ENCODE measurements at regions not wholly inside any gene's neighbourhood (a gene's known extent, or its start where the extent isn't known, plus 50 kb on each side); places are given as distances from the start of the nearest gene placed in this dataset.

DNA sequence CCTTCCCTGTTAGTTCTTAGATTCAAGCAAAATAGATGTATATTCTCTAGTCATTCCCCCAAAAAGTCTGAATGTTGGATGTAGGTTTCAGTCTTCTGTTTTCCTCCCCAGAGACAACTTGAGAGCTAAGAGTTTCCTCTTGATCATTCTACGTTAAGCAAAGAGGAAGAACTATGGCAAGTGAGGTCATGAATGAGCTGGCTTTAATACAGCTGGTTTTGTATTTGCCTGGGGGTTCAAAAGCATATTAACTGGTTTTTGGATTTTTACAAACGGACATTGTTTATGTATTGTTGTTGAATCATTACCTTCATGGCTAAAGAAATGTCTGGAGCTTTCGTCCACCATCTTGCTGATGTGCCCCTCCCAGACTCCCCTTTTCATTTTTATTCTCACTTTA, 916.7 kb upstream of the POU3F4 start:
- H3K79me2 ChIP-seq (ENCODE audit: insufficient read depth, low read length), result no peaks in the 10 kb centered on the region
- no peak for TF ChIP-seq EZH2 (IDR thresholded peaks at IDR 0.05; ENCODE audit: borderline replicate concordance, low read length)
- TF ChIP-seq, protein P1, sequence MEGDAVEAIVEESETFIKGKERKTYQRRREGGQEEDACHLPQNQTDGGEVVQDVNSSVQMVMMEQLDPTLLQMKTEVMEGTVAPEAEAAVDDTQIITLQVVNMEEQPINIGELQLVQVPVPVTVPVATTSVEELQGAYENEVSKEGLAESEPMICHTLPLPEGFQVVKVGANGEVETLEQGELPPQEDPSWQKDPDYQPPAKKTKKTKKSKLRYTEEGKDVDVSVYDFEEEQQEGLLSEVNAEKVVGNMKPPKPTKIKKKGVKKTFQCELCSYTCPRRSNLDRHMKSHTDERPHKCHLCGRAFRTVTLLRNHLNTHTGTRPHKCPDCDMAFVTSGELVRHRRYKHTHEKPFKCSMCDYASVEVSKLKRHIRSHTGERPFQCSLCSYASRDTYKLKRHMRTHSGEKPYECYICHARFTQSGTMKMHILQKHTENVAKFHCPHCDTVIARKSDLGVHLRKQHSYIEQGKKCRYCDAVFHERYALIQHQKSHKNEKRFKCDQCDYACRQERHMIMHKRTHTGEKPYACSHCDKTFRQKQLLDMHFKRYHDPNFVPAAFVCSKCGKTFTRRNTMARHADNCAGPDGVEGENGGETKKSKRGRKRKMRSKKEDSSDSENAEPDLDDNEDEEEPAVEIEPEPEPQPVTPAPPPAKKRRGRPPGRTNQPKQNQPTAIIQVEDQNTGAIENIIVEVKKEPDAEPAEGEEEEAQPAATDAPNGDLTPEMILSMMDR (IDR thresholded peaks at IDR 0.05; ENCODE audit: low read length), result no peak

DNA sequence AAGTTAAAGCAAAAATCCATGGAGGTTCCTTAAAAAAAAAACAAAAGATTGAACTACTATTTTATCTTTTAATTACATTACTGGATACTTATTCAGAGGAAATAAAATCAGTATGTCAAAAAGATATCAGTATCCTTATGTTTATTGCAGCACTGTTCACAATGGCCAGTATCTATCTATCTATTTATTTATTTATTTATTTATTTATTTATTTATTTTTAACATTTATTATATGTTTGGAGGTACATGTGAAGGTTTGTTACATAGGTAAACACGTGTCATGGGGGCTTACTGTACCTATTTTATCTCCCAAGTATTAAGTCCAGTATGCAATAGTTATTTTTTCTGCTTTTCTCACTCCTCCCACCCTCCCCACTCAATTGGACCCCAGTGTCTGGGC, 881.1 kb upstream of the POU3F4 start:
- TF ChIP-seq, protein P1 (IDR thresholded peaks at IDR 0.05; ENCODE audit: low read length), result no peak
- no peak for TF ChIP-seq EZH2 (IDR thresholded peaks at IDR 0.05; ENCODE audit: borderline replicate concordance, low read length)
- no peak overlapping the region for H2AFZ ChIP-seq (ENCODE audit: low read length)
- no peaks in the 10 kb centered on the region for H3K79me2 ChIP-seq (ENCODE audit: insufficient read depth, low read length)
- no peak overlapping the region for H3K4me2 ChIP-seq (ENCODE audit: low read length)
- no peak overlapping the region for H3K4me3 ChIP-seq (ENCODE audit: low read depth, low read length, poor library complexity, severe bottlenecking)
- no peaks in the 10 kb centered on the region for H3K9me3 ChIP-seq (ENCODE audit: low read length)
- H3K27ac ChIP-seq (ENCODE audit: low read depth, low read length, poor library complexity, severe bottlenecking), result no peak overlapping the region
- no peaks in the 10 kb centered on the region for H3K36me3 ChIP-seq (ENCODE audit: insufficient read depth, low read length)
- H3K9ac ChIP-seq (ENCODE audit: low read length), result no peak overlapping the region
- no peaks in the 10 kb centered on the region for H3K9me2 ChIP-seq (ENCODE audit: low read depth, low read length)
- no peaks in the 10 kb centered on the region for H4K20me1 ChIP-seq (ENCODE audit: insufficient read depth, low read length)
- H3K4me1 ChIP-seq (ENCODE audit: insufficient read depth, low read length, severe bottlenecking), result no peaks in the 10 kb centered on the region
- H3F3A ChIP-seq (ENCODE audit: insufficient read depth, low read length), result no peaks in the 10 kb centered on the region
- no peaks in the 10 kb centered on the region for H3K27me3 ChIP-seq (ENCODE audit: insufficient read depth, low read length)

More for the DNA sequence above, 916.7 kb upstream of the POU3F4 start:
- Histone ChIP-seq H3K9me2 (ENCODE audit: low read depth, low read length) (no peaks in the 10 kb centered on the region), H3K4me1 (ENCODE audit: insufficient read depth, low read length, severe bottlenecking) (peaks cover 9% of the 10 kb centered on the region), H3F3A (ENCODE audit: insufficient read depth, low read length) (no peaks in the 10 kb centered on the region), H3K27ac (ENCODE audit: low read depth, low read length, poor library complexity, severe bottlenecking) (no peak overlapping the region), H3K27me3 (ENCODE audit: insufficient read depth, low read length) (no peaks in the 10 kb centered on the region), H3K4me2 (ENCODE audit: low read length) (no peak overlapping the region), H3K36me3 (ENCODE audit: insufficient read depth, low read length) (no peaks in the 10 kb centered on the region), H3K9me3 (ENCODE audit: low read length) (no peaks in the 10 kb centered on the region), H3K4me3 (ENCODE audit: low read depth, low read length, poor library complexity, severe bottlenecking) (no peak overlapping the region), H2AFZ (ENCODE audit: low read length) (no peak overlapping the region), H4K20me1 (ENCODE audit: insufficient read depth, low read length) (no peaks in the 10 kb centered on the region), H3K9ac (ENCODE audit: low read length) (no peak overlapping the region)

DNA sequence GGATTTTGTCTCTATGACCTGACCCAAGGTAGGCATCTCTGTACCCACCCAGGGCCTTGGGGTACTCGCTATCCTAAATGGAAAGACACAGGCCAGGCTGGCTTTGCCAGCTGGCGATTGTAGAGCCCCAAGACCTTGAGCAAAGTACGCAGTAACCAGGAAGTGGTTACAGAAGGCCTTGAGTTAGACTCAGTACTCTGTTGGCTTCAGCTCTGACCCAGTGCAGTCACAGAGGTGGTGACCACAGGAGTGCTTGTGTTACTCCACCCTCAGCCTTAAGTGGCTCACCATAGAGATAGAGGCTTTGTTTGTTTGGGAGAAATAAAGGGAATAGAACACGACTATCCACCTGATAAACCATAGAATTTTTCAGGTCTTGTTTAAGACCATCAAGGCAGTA, 880.5 kb upstream of the POU3F4 start:
- no peak overlapping the region for H3K4me3 ChIP-seq (ENCODE audit: low read depth, low read length, poor library complexity, severe bottlenecking)
- H3K9me3 ChIP-seq (ENCODE audit: low read length), result no peaks in the 10 kb centered on the region
- H3K27me3 ChIP-seq (ENCODE audit: insufficient read depth, low read length), result no peaks in the 10 kb centered on the region
- H3K27ac ChIP-seq (ENCODE audit: low read depth, low read length, poor library complexity, severe bottlenecking), result no peak overlapping the region
- no peaks in the 10 kb centered on the region for H3K36me3 ChIP-seq (ENCODE audit: insufficient read depth, low read length)
- H3K79me2 ChIP-seq (ENCODE audit: insufficient read depth, low read length), result no peaks in the 10 kb centered on the region
- H4K20me1 ChIP-seq (ENCODE audit: insufficient read depth, low read length), result no peaks in the 10 kb centered on the region
- no peaks in the 10 kb centered on the region for H3K9me2 ChIP-seq (ENCODE audit: low read depth, low read length)
- no peaks in the 10 kb centered on the region for H3K4me1 ChIP-seq (ENCODE audit: insufficient read depth, low read length, severe bottlenecking)
- TF ChIP-seq, protein P1 (IDR thresholded peaks at IDR 0.05; ENCODE audit: low read length), result no peak
- H3K9ac ChIP-seq (ENCODE audit: low read length), result no peak overlapping the region
- no peaks in the 10 kb centered on the region for H3F3A ChIP-seq (ENCODE audit: insufficient read depth, low read length)
- no peak overlapping the region for H3K4me2 ChIP-seq (ENCODE audit: low read length)
- H2AFZ ChIP-seq (ENCODE audit: low read length), result no peak overlapping the region
